ENCODE measurements at regions not wholly inside any gene's neighbourhood (a gene's known extent, or its start where the extent isn't known, plus 50 kb on each side); places are given as distances from the start of the nearest gene placed in this dataset.
A peak's percentile ranks its signal among the peaks of the same experiment; 100 is the strongest.

DNA sequence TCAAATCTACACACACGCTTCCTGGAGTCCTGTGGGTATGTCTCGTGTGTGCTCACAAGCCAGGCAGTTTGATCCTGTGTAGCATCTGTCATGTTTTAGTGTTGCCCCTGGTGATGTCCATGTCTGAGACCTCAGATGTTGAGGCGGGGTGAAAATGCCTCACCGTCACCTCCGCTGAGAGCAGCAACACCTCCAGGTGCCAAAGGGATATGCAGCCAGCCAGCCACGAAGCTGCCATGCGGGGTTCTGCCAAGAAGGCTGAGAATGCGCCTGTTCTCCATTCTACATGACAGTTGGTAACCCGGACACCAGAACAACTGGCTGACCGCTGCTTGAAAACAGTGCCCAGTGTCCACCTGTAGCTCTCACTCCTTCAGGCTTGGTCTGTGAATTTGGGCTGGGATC lies 253.8 kb downstream of the TLE3 start:
- Mint-ChIP-seq H3K27me3 (peaks cover 5% of the 10 kb centered on the region), H3K9me3 (peaks cover 0 to 3% (median 0%) of the 10 kb centered on the region in 3 donors), H3K4me3 (no peak overlapping the region), H3K27ac (no peak overlapping the region), H3K4me1 (peaks cover 0 to 2% (median 0%) of the 10 kb centered on the region in 3 donors), H3K36me3 (no peaks in the 10 kb centered on the region)

DNA sequence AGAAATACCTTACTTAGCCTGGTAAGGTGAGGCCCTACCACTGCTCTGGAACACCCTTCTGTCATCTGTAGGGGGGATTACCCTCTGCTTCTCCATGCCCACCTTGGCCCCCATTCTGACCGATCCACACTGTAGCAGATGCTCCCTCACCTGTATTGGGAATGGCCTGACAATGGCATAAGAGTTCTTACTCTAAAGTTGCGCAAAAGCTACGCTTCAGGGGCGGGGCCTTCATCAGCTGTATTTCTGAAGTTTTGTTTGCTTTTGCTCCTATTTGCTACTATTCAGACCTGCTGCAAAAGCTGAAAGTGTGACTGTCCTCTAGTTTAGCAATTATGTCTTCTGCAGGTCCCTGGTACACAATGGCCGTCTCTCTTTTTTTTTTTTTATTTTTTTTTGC lies 252.6 kb downstream of the TLE3 start:
- H3K9me3 Mint-ChIP-seq = peaks cover 0 to 3% (median 0%) of the 10 kb centered on the region in 3 donors
- H3K4me3 Mint-ChIP-seq = no peak overlapping the region
- no peaks in the 10 kb centered on the region for H3K36me3 Mint-ChIP-seq
- no peak overlapping the region for H3K27ac Mint-ChIP-seq
- peaks cover 0 to 2% (median 0%) of the 10 kb centered on the region in 3 donors for H3K4me1 Mint-ChIP-seq
- H3K27me3 Mint-ChIP-seq = peaks cover 4% of the 10 kb centered on the region

DNA sequence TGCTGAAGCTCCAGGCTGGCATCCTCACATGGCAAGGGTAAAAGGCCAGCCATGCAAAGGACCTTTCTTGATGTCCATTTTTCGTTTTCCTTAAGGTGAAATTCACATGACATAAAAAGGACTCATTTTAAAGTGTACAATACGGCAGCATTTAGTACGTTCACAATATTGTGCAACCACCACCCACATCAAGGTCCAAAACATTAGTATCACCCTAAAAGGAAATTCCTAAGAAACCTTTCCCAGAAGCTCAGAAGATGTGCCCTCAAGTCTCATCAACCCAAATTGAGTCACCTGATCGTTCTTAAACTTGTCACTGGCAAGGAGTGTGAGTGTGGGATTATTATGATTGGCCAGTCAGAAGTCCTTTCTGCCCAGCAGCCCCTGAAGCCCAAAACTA lies 250.1 kb downstream of the TLE3 start:
- Mint-ChIP-seq H3K4me3 (no peak overlapping the region), H3K27me3 (peaks cover 8% of the 10 kb centered on the region), H3K4me1 (peaks cover 0 to 2% (median 0%) of the 10 kb centered on the region in 3 donors), H3K36me3 (peaks cover 1% of the 10 kb centered on the region), H3K27ac (no peak overlapping the region), H3K9me3 (peaks cover 0 to 5% (median 0%) of the 10 kb centered on the region in 3 donors)

DNA sequence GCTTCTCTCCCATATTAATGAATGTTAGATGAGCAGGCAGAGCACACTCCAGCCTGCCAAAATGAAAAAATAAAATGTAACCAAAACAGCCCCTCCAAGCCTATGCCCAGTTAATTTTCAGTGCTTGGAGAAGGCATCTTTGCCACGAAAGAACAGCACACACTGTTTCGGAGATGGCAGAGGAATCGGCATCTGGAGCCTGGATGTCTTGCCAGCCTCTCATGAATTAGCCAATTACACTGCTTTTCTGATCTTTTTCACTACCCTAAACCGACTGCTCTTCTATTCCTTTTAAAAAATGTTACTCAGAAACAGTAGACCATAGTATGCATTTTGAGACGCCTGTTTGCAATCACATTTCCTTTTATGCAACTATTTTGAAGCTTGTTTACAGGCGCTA lies 249.6 kb downstream of the TLE3 start:
- H3K4me3 Mint-ChIP-seq = no peak overlapping the region
- H3K9me3 Mint-ChIP-seq = peaks cover 0 to 10% (median 3%) of the 10 kb centered on the region in 3 donors
- H3K27ac Mint-ChIP-seq = no peak overlapping the region
- H3K27me3 Mint-ChIP-seq = peaks cover 8% of the 10 kb centered on the region
- H3K4me1 Mint-ChIP-seq = peaks cover 0 to under 1% (median 0%) of the 10 kb centered on the region in 3 donors
- peaks cover 5% of the 10 kb centered on the region for H3K36me3 Mint-ChIP-seq

DNA sequence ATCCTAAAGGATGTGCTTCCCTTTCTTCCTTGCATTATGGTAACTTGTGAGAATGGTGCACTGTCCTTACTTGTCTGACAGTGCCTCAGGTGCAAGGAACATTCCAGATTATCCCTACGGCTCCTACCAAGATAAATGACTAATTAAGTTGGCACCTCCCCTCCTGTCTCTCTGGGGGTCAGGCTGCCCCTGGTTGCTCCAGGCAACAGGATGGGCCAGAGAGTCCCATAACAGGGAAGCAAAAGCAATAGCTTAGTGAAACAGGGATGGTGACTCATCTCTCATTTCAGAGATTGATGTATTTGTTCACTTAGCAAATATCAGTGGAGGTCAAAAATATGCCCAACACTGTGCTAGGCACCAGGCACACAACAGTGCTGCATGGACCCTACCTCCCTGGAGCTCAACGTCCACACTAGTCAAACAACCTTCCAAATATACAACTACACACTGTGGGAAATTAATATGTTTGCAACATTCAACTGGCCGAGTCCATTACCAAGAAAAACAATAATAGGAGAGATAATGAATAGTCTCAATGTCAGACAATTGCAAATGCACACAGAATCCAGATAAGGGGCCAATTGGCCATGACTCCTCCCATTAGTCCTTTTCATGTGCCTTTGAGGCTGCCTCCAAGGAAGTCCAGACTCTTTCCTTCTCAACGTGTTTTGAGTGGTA lies 249.0 kb downstream of the TLE3 start:
- no peak overlapping the region for H3K4me3 Mint-ChIP-seq
- peaks cover 7% of the 10 kb centered on the region for H3K36me3 Mint-ChIP-seq
- H3K27me3 Mint-ChIP-seq = peaks cover 8% of the 10 kb centered on the region
- H3K9me3 Mint-ChIP-seq = peaks cover 0 to 12% (median 4%) of the 10 kb centered on the region in 3 donors
- H3K27ac Mint-ChIP-seq = no peak overlapping the region
- no peaks in the 10 kb centered on the region for H3K4me1 Mint-ChIP-seq

DNA sequence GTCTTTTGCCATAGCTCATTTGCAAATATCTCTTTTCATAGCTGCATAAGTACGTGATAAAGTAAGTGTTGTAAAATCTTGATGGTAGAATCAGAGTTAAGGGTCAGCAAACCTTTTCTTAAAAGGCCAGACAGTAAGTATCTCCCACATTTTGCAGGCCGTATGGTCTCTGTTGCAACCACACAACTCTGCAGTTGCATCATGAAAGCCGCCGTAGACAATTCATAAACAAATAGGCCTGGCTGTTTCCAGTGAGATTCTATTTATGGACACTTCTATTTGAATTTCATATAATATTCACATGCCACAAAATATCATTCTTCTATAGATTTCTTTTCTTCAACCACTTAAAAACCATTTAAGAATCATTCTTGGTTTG lies 248.5 kb downstream of the TLE3 start:
- peaks cover 0 to 12% (median 4%) of the 10 kb centered on the region in 3 donors for H3K9me3 Mint-ChIP-seq
- no peak overlapping the region for H3K4me3 Mint-ChIP-seq
- H3K36me3 Mint-ChIP-seq = peaks cover 7% of the 10 kb centered on the region
- H3K4me1 Mint-ChIP-seq = no peaks in the 10 kb centered on the region
- H3K27me3 Mint-ChIP-seq = peaks cover 8% of the 10 kb centered on the region
- no peak overlapping the region for H3K27ac Mint-ChIP-seq

DNA sequence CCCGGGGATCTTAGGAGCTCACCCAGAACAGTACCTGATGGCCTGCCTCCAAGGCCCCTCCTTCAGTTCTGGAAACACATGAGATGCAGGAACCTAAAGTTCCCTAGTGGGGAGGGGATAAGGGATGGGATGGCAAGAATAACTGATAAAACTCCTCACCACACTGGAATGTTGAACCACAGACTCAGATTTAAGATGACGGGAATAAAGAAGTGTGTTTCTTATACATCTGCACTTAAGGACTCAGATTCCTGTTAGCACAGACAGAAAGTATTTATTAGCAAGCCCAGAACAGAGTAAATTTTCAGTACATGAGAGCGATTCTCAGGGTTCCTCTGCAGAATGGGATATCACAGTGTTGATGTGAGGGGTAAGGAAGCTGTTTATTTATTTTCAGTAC lies 245.2 kb downstream of the TLE3 start:
- Mint-ChIP-seq H3K27ac (no peak overlapping the region), H3K4me3 (no peak overlapping the region), H3K9me3 (peaks cover 0 to 10% (median 4%) of the 10 kb centered on the region in 3 donors), H3K27me3 (peaks cover 8% of the 10 kb centered on the region), H3K36me3 (peaks cover 10% of the 10 kb centered on the region), H3K4me1 (peaks cover 2 to 7% (median 4%) of the 10 kb centered on the region in 3 donors)

DNA sequence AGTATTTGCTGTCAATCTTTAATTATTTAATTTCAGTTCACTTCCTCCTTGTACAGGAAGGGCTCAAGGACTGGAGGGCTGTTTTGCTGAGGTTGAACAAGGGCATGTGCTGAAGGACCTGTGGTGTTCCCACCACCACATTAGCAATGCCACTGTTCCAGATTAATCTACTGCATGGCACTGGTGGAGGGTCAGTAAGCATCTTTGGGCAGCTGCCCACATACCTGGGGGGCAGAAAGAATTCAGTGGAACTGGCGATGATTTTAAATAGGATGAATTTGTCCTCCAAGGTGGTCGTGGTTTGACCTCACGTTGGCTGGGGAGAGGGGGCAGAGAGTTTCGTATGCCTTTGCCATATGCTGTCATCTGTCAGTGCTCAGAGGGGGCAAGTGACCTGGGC lies 244.8 kb downstream of the TLE3 start:
- Mint-ChIP-seq H3K36me3 (peaks cover 10% of the 10 kb centered on the region), H3K9me3 (peaks cover 0 to 9% (median 4%) of the 10 kb centered on the region in 3 donors), H3K4me1 (peaks cover 6 to 9% (median 8%) of the 10 kb centered on the region in 3 donors), H3K27me3 (peaks cover 12% of the 10 kb centered on the region), H3K4me3 (no peak overlapping the region), H3K27ac (peak overlapping the region in 1 of 3 donors; percentile 66)

DNA sequence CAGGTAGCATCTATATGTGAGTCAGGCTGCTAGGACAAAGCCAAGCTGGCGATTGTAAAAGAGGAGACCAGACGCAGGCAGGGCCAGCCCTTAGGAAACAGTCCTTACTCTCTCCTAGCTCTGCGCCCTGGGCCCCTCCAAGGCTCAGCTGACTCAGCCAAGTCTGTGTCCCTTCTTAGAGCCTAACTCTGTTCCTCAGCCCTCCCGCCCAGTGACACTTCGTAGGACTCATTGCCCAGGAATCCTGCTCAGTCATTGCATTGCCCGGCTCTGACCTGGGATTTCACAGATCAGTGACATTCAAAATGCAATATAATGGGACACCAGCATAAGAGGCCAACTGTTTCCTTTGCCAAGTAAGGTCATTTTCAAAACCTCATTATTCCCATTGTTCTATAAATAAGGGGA lies 244.2 kb downstream of the TLE3 start:
- peak overlapping the region in 1 of 3 donors; percentile 66 for H3K27ac Mint-ChIP-seq
- H3K27me3 Mint-ChIP-seq = peaks cover 10% of the 10 kb centered on the region
- peaks cover 8 to 13% (median 10%) of the 10 kb centered on the region in 3 donors for H3K4me1 Mint-ChIP-seq
- peaks cover 0 to 9% (median 4%) of the 10 kb centered on the region in 3 donors for H3K9me3 Mint-ChIP-seq
- H3K4me3 Mint-ChIP-seq = no peak overlapping the region
- peaks cover 10% of the 10 kb centered on the region for H3K36me3 Mint-ChIP-seq

DNA sequence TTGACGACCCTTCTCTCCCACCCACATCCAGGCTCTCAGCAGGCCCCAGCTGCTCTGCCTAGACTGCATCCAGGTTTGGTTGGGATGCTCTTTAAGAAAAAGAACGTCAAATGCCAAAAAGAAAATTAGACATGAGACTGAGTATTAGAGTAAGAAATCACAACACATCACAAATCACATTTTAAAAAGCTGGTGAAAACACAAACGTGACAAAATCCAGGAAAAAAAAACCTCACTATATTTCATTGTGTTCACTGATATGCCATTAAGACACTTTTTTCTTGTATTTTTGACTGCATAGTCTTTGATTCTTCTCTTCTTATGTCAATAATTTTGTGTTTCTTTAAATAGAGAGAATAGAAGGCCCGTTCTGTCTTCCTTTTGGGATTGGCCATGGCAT lies 243.7 kb downstream of the TLE3 start:
- Mint-ChIP-seq H3K36me3 (peaks cover 10% of the 10 kb centered on the region), H3K27me3 (peaks cover 11% of the 10 kb centered on the region), H3K9me3 (peaks cover 0 to 9% (median 4%) of the 10 kb centered on the region in 3 donors), H3K27ac (no peak overlapping the region), H3K4me1 (peaks cover 8 to 14% (median 10%) of the 10 kb centered on the region in 3 donors), H3K4me3 (no peak overlapping the region)

DNA sequence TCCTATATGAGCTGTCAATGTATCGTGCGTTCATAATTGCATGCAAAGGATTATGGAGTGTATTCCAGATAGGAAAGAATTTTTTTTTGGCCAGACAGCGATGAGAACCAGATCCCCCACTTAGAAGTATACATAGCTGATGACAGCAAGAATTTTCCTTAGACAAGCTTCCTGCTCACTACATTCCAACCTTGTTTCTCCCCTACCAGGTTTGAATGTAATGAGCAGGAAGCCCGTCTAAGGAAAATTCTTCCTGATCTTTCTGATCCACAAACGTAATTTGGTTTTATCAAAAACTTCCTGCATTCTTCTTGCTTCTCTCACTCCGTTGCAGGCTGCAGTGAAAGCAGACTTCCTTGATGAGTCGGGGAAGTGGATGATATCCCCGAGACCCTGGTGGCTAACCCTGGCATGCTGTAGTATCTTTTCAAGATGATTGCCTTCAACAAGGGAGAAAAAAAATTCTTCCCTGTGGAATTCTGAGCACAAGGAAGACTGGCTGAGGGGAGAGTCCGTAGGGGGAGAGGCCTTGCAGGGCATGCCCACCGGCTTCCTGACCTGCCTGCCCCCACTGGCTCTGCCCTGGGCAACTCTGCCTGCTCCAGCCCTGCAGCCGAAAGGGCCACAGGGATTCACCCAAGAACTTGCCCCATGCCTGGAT lies 243.1 kb downstream of the TLE3 start:
- peaks cover 11% of the 10 kb centered on the region for H3K27me3 Mint-ChIP-seq
- H3K4me3 Mint-ChIP-seq = peak overlapping the region in 1 of 4 donors; percentile 43
- peaks cover 8 to 14% (median 10%) of the 10 kb centered on the region in 3 donors for H3K4me1 Mint-ChIP-seq
- H3K9me3 Mint-ChIP-seq = peaks cover 0 to 9% (median 4%) of the 10 kb centered on the region in 3 donors
- no peak overlapping the region for H3K27ac Mint-ChIP-seq
- H3K36me3 Mint-ChIP-seq = peaks cover 10% of the 10 kb centered on the region

DNA sequence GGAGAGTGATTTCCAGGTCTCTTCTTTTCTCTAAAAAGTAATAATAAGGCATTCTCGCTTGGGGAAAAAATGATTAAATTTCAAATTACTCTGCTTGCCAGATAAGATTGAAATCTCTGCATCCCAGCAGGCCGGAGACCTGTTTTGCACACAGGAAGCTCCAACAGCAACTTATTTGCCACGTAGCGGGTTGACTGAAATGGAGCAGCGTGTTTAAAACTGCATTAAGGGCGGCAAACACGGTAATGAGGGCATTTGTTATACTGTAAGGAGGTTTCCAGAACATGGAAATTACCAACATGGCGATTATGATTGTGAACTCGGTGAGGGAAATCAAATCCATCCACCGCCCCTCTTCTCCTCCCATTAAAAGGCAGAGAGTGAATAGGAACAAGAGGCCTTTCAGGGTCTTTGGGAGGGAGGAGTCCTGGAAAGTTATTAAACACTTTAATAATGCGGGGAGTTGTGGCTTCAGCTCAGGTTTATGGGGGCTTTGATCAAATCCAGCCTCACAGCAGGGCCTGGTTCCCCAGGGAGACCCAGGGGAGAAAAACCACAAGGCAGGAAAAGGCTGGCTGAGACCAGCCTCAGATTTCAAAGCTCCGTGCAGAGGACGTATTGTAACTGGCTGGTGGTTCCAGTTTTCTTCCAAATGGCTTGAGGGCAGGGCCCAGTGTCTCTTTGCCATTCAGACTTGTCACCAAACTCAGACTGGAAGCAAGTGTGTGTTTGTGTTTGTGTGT lies 242.3 kb downstream of the TLE3 start:
- no peak overlapping the region for H3K27ac Mint-ChIP-seq
- peaks cover 13% of the 10 kb centered on the region for H3K27me3 Mint-ChIP-seq
- peaks cover 0 to 9% (median 4%) of the 10 kb centered on the region in 3 donors for H3K9me3 Mint-ChIP-seq
- H3K4me1 Mint-ChIP-seq = peaks cover 8 to 14% (median 10%) of the 10 kb centered on the region in 3 donors
- H3K4me3 Mint-ChIP-seq = no peak overlapping the region
- H3K36me3 Mint-ChIP-seq = peaks cover 10% of the 10 kb centered on the region

DNA sequence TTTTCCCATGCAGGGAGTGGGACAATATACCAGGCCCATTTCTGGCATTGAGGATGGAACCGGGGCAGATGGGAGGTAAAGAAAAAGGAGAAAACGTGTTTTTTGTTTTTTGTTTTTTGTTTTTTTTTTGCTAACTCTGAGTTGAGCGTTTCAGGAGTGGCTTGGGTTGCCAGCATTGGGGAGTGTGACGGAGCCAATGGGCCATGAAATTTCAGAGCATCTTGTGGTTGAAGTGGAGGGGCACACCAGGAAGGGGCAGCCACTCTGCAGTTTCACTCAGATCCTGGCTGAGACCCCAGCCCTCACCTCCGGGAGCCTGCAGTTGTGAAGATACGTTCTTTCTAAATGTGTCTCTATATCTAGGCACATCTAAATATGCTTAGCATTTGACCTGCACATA lies 240.5 kb downstream of the TLE3 start:
- Mint-ChIP-seq H3K27ac (peak overlapping the region in 1 of 3 donors; percentile 35), H3K36me3 (peaks cover 10% of the 10 kb centered on the region), H3K27me3 (peaks cover 16% of the 10 kb centered on the region), H3K4me3 (peak overlapping the region in 1 of 4 donors; percentile 43), H3K9me3 (peaks cover 0 to 9% (median 4%) of the 10 kb centered on the region in 3 donors), H3K4me1 (peaks cover 8 to 20% (median 10%) of the 10 kb centered on the region in 3 donors)

DNA sequence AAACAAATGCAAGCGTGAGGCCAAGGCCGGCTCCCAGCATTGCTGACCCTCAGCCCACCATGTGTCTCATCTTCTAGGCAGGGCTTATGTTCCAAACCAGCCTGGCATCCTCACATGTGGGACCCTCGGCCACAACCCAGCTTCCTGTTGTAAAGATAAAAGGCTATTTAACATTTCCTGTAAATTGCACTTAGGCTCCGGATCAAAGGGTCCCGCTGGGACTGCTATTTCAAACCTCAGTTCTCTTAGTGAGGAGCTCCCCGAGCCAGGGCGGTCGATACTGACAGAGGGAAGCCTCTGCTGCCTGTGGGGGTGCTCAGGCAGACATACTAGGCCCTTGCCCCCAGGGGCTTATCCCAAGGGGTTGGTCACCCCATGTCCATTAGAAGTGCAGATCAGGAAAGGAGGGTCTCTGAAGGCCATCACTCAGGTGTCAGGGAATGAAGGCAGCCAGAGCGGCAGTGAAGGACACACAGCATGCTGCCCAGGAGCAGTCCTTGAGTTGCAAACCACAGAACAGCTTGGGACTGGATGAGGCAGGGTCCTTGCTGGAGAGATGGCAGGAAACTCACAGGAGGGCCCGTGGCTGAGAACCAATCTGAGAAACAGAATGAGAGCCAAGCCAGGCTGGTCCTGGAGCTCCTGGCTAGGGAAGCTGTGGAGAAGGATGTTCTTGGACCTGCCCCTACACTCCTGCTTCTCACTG lies 239.9 kb downstream of the TLE3 start:
- peaks cover 7% of the 10 kb centered on the region for H3K36me3 Mint-ChIP-seq
- peak overlapping the region in 2 of 4 donors; percentile 43 to 80 for H3K4me3 Mint-ChIP-seq
- H3K9me3 Mint-ChIP-seq = peaks cover 0 to 5% (median 3%) of the 10 kb centered on the region in 3 donors
- peaks cover 8 to 20% (median 12%) of the 10 kb centered on the region in 3 donors for H3K4me1 Mint-ChIP-seq
- H3K27ac Mint-ChIP-seq = peak overlapping the region in 1 of 3 donors; percentile 31
- peaks cover 17% of the 10 kb centered on the region for H3K27me3 Mint-ChIP-seq

Measured in IgD-negative memory B cell (primary cell).